Urinary bladder (tissue), 3 donors: ENCODE measurements at regions not wholly inside any gene's neighbourhood (a gene's known extent, or its start where the extent isn't known, plus 50 kb on each side); places are given as distances from the start of the nearest gene placed in this dataset.

Source experiments
- DNase-seq: peaks from one replicate; pipeline ENCODE4 v3.0.0-alpha.2; 2015; ENCODE audit errors: extremely low spot score
- H3K27ac ChIP-seq: one replicate; pipeline ENCODE4 v1.5.1; 2013; ENCODE audit warnings: low read depth, mild to moderate bottlenecking, moderate library complexity
- H3K36me3 ChIP-seq: one replicate; pipeline ENCODE4 v1.6.1; 2013; ENCODE audit warnings: mild to moderate bottlenecking, moderate library complexity; ENCODE audit not compliant: insufficient read depth
- H3K4me1 ChIP-seq: one replicate; pipeline ENCODE4 v1.6.1; 2013; ENCODE audit warnings: mild to moderate bottlenecking, moderate library complexity; ENCODE audit not compliant: insufficient read depth
- H3K4me3 ChIP-seq: one replicate; pipeline ENCODE4 v1.5.1; 2013; ENCODE audit warnings: low read depth, low read length
- WGBS: extraction: QIAGEN DNeasy Blood & Tissue Kit; methylation state at CpG from one replicate; pipeline ENCODE4 v1.1.7; 2013; 5-methylcytosine and 5-hydroxymethylcytosine counted together
- donor health status: healthy with polysubstance abuse.
- donor health status: healthy.

DNA sequence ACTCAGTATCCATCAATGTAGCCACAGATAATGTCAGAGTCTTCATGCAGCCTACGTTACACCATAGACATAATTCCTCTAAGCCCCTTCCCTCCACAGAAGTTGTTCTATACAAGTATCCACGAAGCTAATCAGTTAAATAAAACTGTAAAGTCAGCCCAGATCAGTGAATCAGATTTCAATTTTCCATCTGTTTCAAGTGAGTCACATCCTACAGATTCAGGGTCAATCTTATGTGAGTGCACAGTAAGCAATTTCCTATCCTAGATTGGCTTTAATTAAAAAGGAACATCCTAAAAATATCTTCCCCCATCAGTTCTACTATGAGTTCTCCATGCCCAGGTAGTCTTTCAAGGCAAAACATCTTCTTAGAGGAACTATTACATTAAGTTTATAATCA, 402.5 kb downstream of the EFNA5 start:
- no peaks in the 10 kb centered on the region for H3K36me3 ChIP-seq
- H3K4me3 ChIP-seq = no peak overlapping the region
- no peak for DNase-seq
- H3K27ac ChIP-seq = no peak overlapping the region
- H3K4me1 ChIP-seq = no peaks in the 10 kb centered on the region
- WGBS = 69% methylated on average over 2 of the region's 2 CpGs

DNA sequence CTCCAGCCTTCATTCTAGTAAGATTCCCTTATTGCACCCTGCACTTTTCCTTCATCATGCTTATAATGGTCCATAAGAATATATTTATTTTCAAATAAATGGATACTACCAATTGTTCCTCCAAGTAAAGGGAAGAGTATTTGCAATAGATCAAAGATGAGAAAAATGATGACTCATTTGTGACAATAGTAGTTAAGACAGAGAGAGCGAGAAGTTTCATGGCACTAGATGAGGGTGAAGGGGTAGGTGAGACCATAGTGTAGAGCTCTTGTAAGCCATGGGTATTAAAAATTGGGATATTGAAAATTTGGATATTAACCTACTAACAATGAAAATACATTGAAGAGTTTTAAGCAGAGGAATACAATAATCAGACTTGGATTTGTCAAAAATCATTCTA, 404.6 kb downstream of the EFNA5 start:
- no peaks in the 10 kb centered on the region for H3K36me3 ChIP-seq
- no peak overlapping the region for H3K4me3 ChIP-seq
- H3K27ac ChIP-seq = no peak overlapping the region
- no peaks in the 10 kb centered on the region for H3K4me1 ChIP-seq
- DNase-seq = no peak
- WGBS = 93% methylated on average over 1 of the region's 1 CpG

DNA sequence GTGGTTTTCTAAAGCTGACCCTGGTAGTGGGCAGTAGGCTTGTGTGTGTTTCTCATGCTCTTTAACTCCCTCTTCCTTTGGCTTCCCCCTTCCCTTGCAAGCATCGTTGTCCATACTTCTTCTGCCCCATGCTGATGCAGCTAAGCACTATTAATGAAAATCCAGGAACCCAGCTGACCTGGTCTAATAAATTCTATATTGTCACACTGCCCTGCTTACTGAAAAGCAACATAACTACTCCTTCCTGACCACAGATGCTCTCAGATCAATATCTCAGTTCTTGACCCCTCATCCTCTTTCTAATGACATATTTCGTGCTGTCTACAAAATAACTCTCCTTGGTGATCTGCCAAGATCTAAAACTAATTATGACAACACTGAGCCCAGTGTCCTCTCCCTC, 405.5 kb downstream of the EFNA5 start:
- H3K27ac ChIP-seq = no peak overlapping the region

DNA sequence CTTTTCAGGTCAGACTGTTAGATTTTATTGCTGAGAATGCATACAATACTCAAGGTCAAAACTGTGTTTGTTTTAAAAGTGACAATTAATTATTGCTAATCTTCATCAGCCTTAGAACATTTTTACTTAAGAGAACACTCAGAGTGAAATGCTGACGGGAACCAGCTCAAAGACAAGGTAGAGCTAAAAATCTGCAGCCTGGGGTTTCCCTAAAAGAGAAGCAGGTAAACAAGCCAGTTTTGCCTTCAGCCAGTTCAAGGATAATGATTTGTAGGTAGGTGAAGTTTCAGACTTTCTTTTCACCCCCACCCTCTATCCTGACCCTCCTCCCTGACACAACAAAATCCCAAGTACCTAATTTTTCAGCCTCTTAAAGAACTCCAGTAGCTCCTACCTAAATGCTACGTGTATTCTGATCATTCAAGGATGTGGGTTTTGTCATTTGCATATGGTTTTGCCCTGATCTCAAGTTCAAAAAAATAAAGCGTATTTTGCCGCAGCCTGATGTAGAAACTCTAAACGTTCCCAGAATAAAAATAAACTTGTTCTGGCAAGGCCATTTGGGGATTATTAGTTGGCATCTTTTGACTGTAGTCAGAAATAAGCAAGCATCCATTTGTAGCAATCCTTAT, 407.2 kb downstream of the EFNA5 start:
- Histone ChIP-seq H3K4me3 (no peak overlapping the region), H3K27ac (no peak overlapping the region), H3K36me3 (no peaks in the 10 kb centered on the region), H3K4me1 (no peaks in the 10 kb centered on the region)
- no peak for DNase-seq
- WGBS = 34% methylated on average over 5 of the region's 5 CpGs

More for the DNA sequence above, 405.5 kb downstream of the EFNA5 start:
- WGBS = 79% methylated on average over 2 of the region's 2 CpGs
- Histone ChIP-seq H3K4me3 (no peak overlapping the region), H3K4me1 (no peaks in the 10 kb centered on the region), H3K36me3 (no peaks in the 10 kb centered on the region)
- no peak for DNase-seq

DNA sequence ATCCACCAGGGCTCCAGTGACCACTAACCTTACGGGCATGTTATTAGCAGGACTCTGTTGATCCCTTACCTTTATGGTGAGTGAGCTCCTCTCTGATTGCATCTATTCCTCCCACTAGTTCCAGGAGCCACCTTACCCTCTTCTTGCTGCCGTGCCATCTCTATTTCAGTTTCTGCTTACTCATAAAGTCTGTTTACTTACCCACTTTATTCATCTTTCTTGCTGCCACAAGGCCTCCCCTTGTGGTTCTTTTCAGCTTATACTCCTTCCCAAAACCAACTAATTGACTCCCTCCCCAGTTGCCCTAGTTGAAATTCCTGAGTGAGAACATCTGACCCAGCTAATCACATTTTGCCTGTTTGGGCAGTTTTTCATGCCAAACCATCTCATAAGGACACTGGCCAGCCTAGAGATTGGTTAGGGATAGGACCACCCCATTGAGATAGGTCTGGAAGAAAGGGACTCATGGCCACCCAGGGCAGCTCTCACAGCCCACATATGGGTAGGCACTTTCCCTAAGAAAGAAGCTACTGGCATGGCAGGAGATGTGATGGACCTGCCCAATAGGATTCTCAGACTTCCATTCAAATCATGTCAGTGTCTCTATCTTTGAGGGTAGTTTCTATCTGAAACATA, 412.7 kb downstream of the EFNA5 start:
- H3K4me1 ChIP-seq = no peaks in the 10 kb centered on the region
- 90% methylated on average over 2 of the region's 2 CpGs for WGBS
- H3K27ac ChIP-seq = no peak overlapping the region
- H3K4me3 ChIP-seq = no peak overlapping the region
- no peak for DNase-seq
- H3K36me3 ChIP-seq = no peaks in the 10 kb centered on the region

DNA sequence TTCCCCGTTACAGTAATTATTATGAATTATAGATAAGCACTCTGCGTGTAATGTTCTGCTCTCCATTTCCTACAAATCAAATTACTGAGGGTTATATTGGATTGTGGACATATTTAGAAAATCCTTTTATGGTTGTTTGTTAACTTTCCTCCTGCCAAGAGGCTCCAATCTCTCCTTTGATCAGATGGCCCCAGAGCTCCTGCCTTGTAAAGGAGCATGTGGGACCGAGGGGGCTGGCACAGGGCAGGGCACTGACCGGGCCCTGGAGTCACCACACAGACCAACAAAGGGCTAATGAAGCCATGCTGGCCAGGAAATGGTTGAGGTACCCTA, 415.9 kb downstream of the EFNA5 start:
- WGBS = 82% methylated on average over 4 of the region's 4 CpGs
- H3K27ac ChIP-seq = no peak overlapping the region
- no peak for DNase-seq

DNA sequence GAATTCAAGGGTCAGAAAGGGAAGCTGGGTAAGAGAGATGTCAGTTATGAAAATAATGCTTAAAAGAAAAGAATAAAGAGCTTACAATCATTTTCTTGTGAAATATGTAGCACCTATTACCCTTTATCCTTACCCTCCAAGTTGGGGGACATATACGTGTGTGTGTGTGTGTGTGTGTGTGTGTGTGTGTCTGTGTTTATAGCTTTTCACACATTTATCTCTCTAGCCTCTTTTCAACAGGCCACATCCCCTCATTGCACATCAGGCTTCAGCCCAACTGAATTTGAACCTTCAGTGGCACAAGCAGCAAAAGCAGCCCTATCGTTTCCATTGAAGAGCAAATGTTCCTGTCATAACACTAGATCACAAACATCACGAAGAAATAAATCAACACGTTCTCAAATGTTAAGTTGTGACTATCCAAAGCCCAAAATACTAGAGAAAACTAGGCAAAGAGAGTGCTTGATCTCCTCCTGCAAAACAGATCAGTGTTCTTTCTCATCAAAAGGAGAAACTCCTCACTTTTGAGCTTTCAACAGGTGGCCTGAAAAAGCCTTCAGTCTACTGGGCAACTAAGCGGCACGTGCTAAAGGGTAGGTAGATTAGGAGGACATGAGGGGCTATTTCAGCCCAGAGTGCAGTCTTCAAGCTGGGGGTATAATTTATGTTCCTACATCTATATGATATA, 416.4 kb downstream of the EFNA5 start:
- 76% methylated on average over 6 of the region's 6 CpGs for WGBS
- Histone ChIP-seq H3K4me3 (no peak overlapping the region), H3K27ac (no peak overlapping the region), H3K36me3 (no peaks in the 10 kb centered on the region), H3K4me1 (no peaks in the 10 kb centered on the region)
- no peak for DNase-seq

More for the DNA sequence above, 415.9 kb downstream of the EFNA5 start:
- no peak overlapping the region for H3K4me3 ChIP-seq
- no peaks in the 10 kb centered on the region for H3K36me3 ChIP-seq
- no peaks in the 10 kb centered on the region for H3K4me1 ChIP-seq

DNA sequence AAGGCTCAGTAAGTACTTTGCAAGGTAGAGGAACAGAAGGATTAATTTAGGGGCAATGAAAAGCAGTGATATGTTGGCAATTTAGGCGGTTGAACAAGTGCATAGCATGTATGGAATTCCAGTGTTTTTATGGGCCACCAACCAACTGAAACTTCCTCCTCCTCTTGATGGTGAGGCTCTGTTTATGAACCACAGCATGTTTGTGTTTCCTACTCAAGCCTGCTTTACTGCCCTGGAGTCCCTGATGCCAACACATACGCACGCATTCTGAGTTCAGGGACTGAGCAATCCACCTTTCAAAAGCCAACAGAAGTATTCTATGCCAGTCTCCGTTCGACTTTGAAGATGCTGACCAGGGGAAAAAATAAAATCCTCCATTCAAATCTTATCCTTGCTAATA, 417.5 kb downstream of the EFNA5 start:
- no peak overlapping the region for H3K27ac ChIP-seq
- no peaks in the 10 kb centered on the region for H3K36me3 ChIP-seq
- no peaks in the 10 kb centered on the region for H3K4me1 ChIP-seq
- H3K4me3 ChIP-seq = no peak overlapping the region
- no peak for DNase-seq
- 90% methylated on average over 5 of the region's 5 CpGs for WGBS

DNA sequence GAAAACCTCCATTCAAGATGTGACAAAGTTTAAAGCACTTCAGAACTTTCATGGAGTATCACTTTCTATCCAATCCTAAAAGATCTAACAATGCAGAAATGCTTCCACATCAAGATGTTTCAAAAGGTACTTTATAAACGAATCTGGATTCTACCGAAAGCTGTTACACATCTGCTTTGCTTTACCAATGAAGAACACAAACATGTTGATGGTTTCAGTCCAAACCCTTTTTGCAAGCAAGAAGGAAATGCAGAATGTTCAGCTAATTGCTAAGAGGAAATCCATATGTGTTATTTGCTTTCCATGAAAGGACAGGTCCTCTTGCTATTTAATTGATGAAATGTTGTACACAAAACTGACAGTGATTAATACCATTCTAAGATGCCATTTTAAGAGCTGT, 419.6 kb downstream of the EFNA5 start:
- Histone ChIP-seq H3K4me1 (no peaks in the 10 kb centered on the region), H3K36me3 (no peaks in the 10 kb centered on the region), H3K27ac (no peak overlapping the region), H3K4me3 (no peak overlapping the region)
- 50% methylated on average over 2 of the region's 2 CpGs for WGBS
- no peak for DNase-seq

DNA sequence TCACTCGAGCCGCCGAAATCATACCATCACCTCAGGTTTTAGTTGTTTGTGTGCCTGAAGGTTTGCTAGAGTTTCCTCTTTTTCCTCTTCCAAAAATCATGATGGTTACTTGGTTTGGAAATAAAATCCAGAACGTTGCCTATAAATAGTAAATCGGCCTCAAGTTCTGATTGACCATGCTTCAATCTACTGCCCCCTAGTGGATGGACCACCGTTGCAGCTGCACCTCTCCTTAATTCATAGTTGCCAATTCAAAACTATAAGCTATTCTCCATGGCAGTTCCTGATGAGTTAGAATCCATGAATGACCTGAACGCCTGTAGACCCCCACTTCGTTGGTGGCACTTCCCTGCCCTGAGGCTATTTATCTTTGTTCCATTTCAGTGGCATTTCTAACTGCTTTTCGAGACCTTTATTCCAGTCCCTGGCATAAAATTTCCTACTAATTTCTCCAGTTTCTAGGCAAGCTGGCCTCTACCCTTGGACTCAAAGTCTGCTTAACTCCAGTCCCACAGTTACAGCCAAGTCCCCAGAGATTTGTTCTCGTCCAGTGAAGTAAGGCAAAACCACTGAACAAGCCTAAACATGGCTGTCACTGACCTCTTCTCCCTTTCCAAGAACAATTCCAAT, 422.6 kb downstream of the EFNA5 start:
- Histone ChIP-seq H3K4me3 (no peak overlapping the region), H3K27ac (no peak overlapping the region), H3K36me3 (no peaks in the 10 kb centered on the region), H3K4me1 (no peaks in the 10 kb centered on the region)
- no peak for DNase-seq
- WGBS = 72% methylated on average over 10 of the region's 10 CpGs

DNA sequence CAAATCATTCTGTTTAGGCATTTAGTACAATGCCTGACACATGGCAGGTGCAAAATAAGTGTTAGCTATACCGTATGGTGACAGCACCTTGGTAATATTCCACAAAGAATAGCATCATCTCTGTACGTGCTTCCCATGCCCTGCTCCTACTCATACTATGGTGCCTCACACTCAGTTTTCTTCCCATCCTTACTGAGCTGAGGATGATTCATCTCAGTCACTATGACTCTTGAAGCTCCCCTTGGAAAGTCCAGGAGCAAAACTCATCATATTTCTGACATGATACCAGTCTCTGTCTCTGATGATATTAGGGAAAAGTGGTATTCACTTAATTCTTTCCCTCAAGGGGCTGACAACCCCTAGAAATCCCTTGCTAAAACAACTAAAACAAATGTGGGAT, 423.3 kb downstream of the EFNA5 start:
- Histone ChIP-seq H3K4me3 (no peak overlapping the region), H3K36me3 (no peaks in the 10 kb centered on the region), H3K27ac (no peak overlapping the region), H3K4me1 (no peaks in the 10 kb centered on the region)
- 93% methylated on average over 2 of the region's 2 CpGs for WGBS
- DNase-seq = no peak

DNA sequence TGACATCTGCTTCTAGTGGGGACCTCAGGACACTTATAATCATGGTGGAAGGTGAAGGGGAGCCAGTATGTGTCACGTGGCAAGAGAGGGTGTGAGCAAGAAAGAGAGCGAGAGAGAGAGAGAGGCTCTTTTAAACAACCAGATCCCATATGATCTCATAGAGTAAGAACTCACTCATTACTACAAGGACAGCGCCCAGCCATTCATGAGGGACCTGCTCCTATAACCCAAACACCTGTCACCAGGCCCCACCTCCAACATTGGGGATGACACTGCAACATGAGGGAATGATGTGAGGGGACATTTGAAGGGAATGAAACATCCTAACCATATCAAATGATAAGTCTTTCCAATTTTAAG, 427.5 kb downstream of the EFNA5 start:
- Histone ChIP-seq H3K36me3 (no peaks in the 10 kb centered on the region), H3K4me1 (no peaks in the 10 kb centered on the region), H3K4me3 (no peak overlapping the region), H3K27ac (no peak overlapping the region)
- WGBS = 96% methylated on average over 3 of the region's 3 CpGs
- DNase-seq = no peak

DNA sequence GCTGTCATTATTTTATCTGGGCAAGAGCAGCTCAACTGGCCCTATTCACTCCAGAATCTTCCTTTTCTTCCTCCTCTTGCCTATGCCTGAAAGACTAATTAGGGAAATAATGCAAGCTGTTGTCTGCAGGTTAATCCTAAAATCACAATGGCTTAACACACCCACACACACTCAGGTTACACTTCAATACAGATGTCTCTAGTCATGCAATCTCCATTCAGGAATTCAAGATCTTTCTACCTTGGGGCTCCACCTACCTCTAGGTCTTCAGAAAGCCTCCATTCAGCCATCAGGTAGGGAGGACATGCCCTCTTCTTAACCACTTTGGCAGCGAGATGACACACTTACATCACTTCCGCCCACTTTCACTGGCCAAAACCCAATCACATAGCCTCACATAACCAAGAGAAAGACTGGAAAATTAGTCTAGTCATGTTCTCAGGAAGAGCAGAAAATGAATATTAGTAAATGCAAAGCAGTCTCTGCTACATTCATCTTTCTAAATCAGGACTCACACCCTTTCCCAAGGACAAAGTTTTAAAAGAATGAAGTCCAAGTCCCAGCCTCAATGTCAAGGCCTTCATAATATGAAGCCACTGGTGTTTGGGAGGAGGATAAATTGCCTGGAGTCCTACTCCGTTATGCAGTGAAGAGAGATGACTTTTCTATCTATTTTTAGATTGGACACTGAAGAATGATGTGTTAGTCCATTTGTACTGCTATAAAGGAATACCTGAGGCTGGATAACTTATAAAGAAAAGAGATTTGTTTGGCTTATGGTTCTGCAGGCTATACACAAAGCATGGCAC, 428.1 kb downstream of the EFNA5 start:
- Histone ChIP-seq H3K36me3 (no peaks in the 10 kb centered on the region), H3K27ac (no peak overlapping the region), H3K4me1 (no peaks in the 10 kb centered on the region), H3K4me3 (no peak overlapping the region)
- WGBS = 89% methylated on average over 3 of the region's 3 CpGs
- no peak for DNase-seq
